Stromal cell of bone marrow (primary cell): ENCODE measurements at regions not wholly inside any gene's neighbourhood (a gene's known extent, or its start where the extent isn't known, plus 50 kb on each side); places are given as distances from the start of the nearest gene placed in this dataset.

Experiments used
- DNase-seq: peaks from one replicate; pipeline ENCODE4 v3.0.0-alpha.2; 2012; ENCODE audit warnings: low read depth

DNA sequence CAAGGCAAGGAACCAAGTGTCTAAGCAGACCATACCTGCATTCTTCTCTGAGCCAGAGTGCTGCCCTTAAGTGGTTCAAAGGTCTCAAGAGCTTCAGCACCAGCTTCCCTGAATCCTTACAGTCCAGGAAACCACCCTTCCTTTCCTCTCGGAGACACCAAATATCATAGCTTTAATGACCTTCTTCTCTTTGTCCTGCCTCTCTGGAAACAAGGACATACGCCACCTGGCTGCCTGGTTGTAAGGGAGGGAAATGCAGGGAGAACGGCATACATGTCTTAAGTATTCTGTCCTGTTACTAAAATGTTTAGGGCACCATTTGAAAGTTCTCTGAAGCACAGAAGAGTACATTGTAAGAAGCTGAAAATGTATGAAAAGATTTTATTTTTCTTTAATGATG, 155.6 kb upstream of the ARRDC4 start:
- DNase-seq, result no peak

- DNase-seq, result no peak
These were observed 153.7 kb upstream of the ARRDC4 start for GRCh38 chr15:97806766-97807165.

GRCh38 chr15:97815835-97816234, 144.7 kb upstream of the ARRDC4 start:
- no peak for DNase-seq

DNA sequence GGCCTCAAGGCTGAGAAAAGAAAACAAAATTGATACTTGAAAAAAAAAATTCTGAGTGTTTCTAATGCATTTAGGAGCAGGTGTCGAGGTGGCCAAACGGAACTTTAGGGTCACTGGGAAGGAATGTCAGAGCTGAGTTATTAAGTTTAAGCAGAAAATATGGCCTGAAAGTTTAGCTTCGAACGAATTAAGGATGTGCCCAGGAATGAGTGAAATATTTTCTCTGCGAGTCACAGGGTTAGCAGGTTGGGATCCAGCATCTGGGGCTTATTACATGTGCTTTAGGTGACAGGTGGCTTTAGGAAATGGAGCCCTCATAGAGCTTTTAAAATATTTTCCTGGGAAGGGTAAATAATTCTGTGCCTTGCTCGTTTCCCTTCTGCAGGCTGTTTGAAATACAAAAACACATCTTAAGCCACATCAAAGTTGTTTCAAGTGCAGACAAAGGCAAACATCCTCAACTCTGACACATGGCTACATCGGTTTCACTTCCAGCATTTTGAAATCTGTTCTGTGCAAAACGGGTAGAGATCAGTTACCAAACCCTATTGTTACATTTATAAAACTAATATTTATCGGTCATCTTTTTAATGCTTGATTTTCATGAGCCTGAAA, 143.1 kb upstream of the ARRDC4 start:
- DNase-seq, result no peak

- DNase-seq, result no peak
These were observed 124.5 kb upstream of the ARRDC4 start for GRCh38 chr15:97836003-97836402.

- DNase-seq, result no peak
These were observed 122.6 kb upstream of the ARRDC4 start for GRCh38 chr15:97837896-97838295.

- no peak for DNase-seq
These were observed 121.8 kb upstream of the ARRDC4 start for GRCh38 chr15:97838606-97839210.

GRCh38 chr15:97840501-97840900, 120.0 kb upstream of the ARRDC4 start:
- no peak for DNase-seq

DNA sequence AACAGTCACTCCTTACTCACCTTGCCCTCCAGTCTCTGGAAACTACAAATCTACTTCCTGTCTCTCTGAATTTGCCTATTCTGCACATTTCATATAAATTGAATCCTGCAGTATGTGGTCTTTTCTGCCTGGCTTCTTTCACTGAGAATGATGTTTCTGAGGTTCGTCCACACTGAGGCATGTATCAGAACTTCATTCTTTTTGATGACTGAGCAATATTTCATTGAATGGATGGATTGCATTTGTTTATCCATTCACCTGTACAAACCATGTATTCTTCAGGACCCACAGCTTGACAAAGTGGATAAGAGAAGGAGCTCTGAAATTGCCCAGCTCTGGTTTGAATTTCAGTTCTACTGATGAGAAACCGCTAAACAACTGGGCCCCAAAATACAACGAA, 118.9 kb upstream of the ARRDC4 start:
- DNase-seq, result no peak

GRCh38 chr15:97849183-97849582, 111.3 kb upstream of the ARRDC4 start:
- DNase-seq, result no peak

GRCh38 chr15:97858296-97858695, 102.2 kb upstream of the ARRDC4 start:
- DNase-seq, result no peak

GRCh38 chr15:97861529-97862260, 98.8 kb upstream of the ARRDC4 start:
- no peak for DNase-seq

- DNase-seq, result no peak
These were observed 93.5 kb upstream of the ARRDC4 start for GRCh38 chr15:97866959-97867358.

GRCh38 chr15:97867870-97868269, 92.6 kb upstream of the ARRDC4 start:
- no peak for DNase-seq

DNA sequence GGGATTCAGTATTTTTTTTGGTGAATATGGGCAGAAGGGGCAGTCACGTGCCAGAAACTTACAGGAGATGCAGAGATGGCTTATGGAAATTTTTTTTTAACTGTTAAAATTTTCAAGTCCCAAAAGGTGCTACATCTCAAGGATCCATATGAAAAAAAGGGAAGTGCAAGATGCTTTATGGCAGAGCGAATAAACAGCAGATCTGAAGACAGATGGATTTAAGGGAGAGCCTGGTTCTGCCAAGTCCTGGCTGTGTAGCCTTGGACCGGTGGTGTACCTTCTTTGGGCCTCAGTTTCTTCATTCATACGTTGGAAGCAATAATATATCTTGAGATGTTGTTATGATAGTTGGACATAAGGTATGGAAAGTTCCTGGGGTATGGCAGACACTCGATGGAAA, 91.5 kb upstream of the ARRDC4 start:
- no peak for DNase-seq

DNA sequence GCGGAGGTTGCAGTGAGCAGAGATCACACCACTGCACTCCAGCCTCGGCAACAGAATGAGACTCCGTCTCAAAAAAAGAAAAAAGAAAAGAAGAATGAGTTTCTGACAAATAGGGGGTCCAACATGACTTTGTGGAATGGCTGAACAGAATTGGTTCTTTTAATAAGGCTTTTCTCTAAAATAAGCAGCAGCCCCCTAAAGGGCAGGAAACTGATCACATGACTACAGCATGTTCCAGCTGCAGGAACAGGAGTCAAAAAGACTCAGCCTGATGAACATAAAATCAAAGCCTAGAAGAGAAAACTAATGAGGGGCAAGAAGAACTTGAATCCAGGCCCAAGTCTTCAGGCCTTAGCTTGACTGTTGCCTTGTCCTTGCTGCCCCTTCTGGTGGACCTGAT, 89.7 kb upstream of the ARRDC4 start:
- no peak for DNase-seq

GRCh38 chr15:97874139-97874538, 86.4 kb upstream of the ARRDC4 start:
- no peak for DNase-seq

- no peak for DNase-seq
These were observed 85.4 kb upstream of the ARRDC4 start for GRCh38 chr15:97875025-97875512.

- no peak for DNase-seq
These were observed 84.8 kb upstream of the ARRDC4 start for GRCh38 chr15:97875513-97876280.

GRCh38 chr15:97876281-97876675, 84.2 kb upstream of the ARRDC4 start:
- no peak for DNase-seq

GRCh38 chr15:97881346-97881965, 79.0 kb upstream of the ARRDC4 start:
- DNase-seq, result no peak

DNA sequence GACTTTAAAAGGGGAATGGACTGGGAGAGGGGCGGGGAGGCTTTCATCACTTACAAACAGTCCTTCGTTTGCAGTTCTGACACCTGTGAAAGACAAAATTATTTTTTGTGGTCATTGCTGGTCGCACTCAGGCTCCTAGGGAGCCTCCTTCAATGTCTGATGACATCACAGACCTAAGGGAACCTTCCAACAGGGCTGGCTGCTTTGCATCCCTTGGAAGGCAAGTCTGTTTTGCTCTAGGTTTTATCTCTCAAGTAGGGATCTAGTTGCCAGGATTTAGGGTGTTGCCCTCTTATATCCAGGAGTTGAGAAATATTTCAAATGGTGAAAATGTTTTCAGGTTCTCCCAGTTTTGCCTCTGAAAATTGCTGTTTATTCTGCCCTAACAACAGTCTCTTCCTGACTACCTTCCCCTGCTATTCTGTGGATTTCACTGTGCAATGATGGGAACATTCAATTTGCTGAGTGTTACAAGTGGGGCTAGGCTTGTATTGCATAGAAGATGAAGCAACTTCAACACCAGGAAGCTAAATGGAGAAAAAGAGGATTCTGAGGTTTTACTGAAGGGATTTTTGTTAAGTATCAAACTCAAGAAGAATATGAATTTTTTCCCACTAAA, 75.9 kb upstream of the ARRDC4 start:
- DNase-seq, result no peak
